ENCODE measurements at regions not wholly inside any gene's neighbourhood (a gene's known extent, or its start where the extent isn't known, plus 50 kb on each side); places are given as distances from the start of the nearest gene placed in this dataset.

GRCh38 chr12:33012226-33012625, 115.6 kb upstream of the PKP2 start:
- Histone ChIP-seq H3K36me3 (no peaks in the 10 kb centered on the region), H3K4me3 (no peak overlapping the region), H3K4me1 (no peaks in the 10 kb centered on the region), H3K9me3 (no peaks in the 10 kb centered on the region), H3K27ac (no peak overlapping the region), H3K27me3 (no peaks in the 10 kb centered on the region)
- no peak for TF ChIP-seq CTCF (IDR thresholded peaks at IDR 0.05)
- no peak for TF ChIP-seq POLR2A (IDR thresholded peaks at IDR 0.05)
- no peak for DNase-seq

- Histone ChIP-seq H3K27ac (no peak overlapping the region), H3K36me3 (no peaks in the 10 kb centered on the region), H3K4me1 (no peaks in the 10 kb centered on the region), H3K9me3 (no peaks in the 10 kb centered on the region), H3K4me3 (no peak overlapping the region), H3K27me3 (no peaks in the 10 kb centered on the region)
- TF ChIP-seq CTCF (IDR thresholded peaks at IDR 0.05) = no peak
- TF ChIP-seq POLR2A (IDR thresholded peaks at IDR 0.05) = no peak
- no peak for DNase-seq
Measured at GRCh38 chr12:33006106-33006505, 109.5 kb upstream of the PKP2 start.

GRCh38 chr12:33000016-33000415, 103.4 kb upstream of the PKP2 start:
- Histone ChIP-seq H3K36me3 (no peaks in the 10 kb centered on the region), H3K27me3 (no peaks in the 10 kb centered on the region), H3K27ac (no peak overlapping the region), H3K9me3 (no peaks in the 10 kb centered on the region), H3K4me3 (no peak overlapping the region), H3K4me1 (no peaks in the 10 kb centered on the region)
- no peak for DNase-seq
- TF ChIP-seq POLR2A (IDR thresholded peaks at IDR 0.05) = no peak
- no peak for TF ChIP-seq CTCF (IDR thresholded peaks at IDR 0.05)

GRCh38 chr12:32997471-32997870, 100.9 kb upstream of the PKP2 start:
- Histone ChIP-seq H3K9me3 (no peaks in the 10 kb centered on the region), H3K4me1 (no peaks in the 10 kb centered on the region), H3K27ac (no peak overlapping the region), H3K27me3 (no peaks in the 10 kb centered on the region), H3K4me3 (no peak overlapping the region), H3K36me3 (no peaks in the 10 kb centered on the region)
- DNase-seq = no peak
- TF ChIP-seq CTCF (IDR thresholded peaks at IDR 0.05) (no peak), POLR2A (IDR thresholded peaks at IDR 0.05) (no peak)

GRCh38 chr12:32995623-32996022, 99.0 kb upstream of the PKP2 start:
- no peaks in the 10 kb centered on the region for H3K4me1 ChIP-seq
- H3K27me3 ChIP-seq = no peaks in the 10 kb centered on the region
- TF ChIP-seq POLR2A (IDR thresholded peaks at IDR 0.05) (no peak), CTCF (IDR thresholded peaks at IDR 0.05) (no peak)
- no peaks in the 10 kb centered on the region for H3K36me3 ChIP-seq
- DNase-seq = no peak
- H3K27ac ChIP-seq = no peak overlapping the region
- no peak overlapping the region for H3K4me3 ChIP-seq
- no peaks in the 10 kb centered on the region for H3K9me3 ChIP-seq

- no peaks in the 10 kb centered on the region for H3K36me3 ChIP-seq
- no peaks in the 10 kb centered on the region for H3K4me1 ChIP-seq
- no peak for DNase-seq
- no peaks in the 10 kb centered on the region for H3K9me3 ChIP-seq
- no peaks in the 10 kb centered on the region for H3K27me3 ChIP-seq
- H3K27ac ChIP-seq = no peak overlapping the region
- H3K4me3 ChIP-seq = no peak overlapping the region
- TF ChIP-seq CTCF (IDR thresholded peaks at IDR 0.05) (no peak), POLR2A (IDR thresholded peaks at IDR 0.05) (no peak)
Measured at GRCh38 chr12:32993404-32993803, 96.8 kb upstream of the PKP2 start.
